GM21360 (cell line): ENCODE measurements at regions not wholly inside any gene's neighbourhood (a gene's known extent, or its start where the extent isn't known, plus 50 kb on each side); places are given as distances from the start of the nearest gene placed in this dataset.
A peak's percentile ranks its signal among the peaks of the same experiment; 100 is the strongest.

Source experiments
- ATAC-seq: cut with Tn5 transposase; IDR thresholded peaks from one replicate; pipeline ENCODE4 v1.9.1; 2021; ENCODE audit warnings: mild to moderate bottlenecking, moderate library complexity; ENCODE audit not compliant: unreplicated experiment

- no peak for ATAC-seq
These were observed 391.1 kb downstream of the TMEM161B start for GRCh38 chr5:87877495-87877894.

- peak; percentile 59 for ATAC-seq
These were observed 391.6 kb downstream of the TMEM161B start for GRCh38 chr5:87877023-87877422.

- ATAC-seq: no peak
These were observed 392.0 kb downstream of the TMEM161B start for GRCh38 chr5:87876616-87877015.

GRCh38 chr5:87872986-87873385 lies 395.7 kb downstream of the TMEM161B start:
- ATAC-seq: no peak

- no peak for ATAC-seq
These were observed 399.9 kb downstream of the TMEM161B start for GRCh38 chr5:87868792-87869191.

- no peak for ATAC-seq
These were observed 401.4 kb downstream of the TMEM161B start for GRCh38 chr5:87867281-87867680.

- ATAC-seq: no peak
These were observed 415.1 kb downstream of the TMEM161B start for GRCh38 chr5:87853541-87853940.

GRCh38 chr5:87851603-87852002 lies 417.0 kb downstream of the TMEM161B start:
- no peak for ATAC-seq

GRCh38 chr5:87850843-87851242 lies 417.8 kb downstream of the TMEM161B start:
- peak; percentile 53 for ATAC-seq

- no peak for ATAC-seq
These were observed 422.9 kb downstream of the TMEM161B start for GRCh38 chr5:87845734-87846133.

- no peak for ATAC-seq
These were observed 423.8 kb downstream of the TMEM161B start for GRCh38 chr5:87844866-87845265.

- no peak for ATAC-seq
These were observed 424.2 kb downstream of the TMEM161B start for GRCh38 chr5:87844449-87844848.

- ATAC-seq: no peak
These were observed 424.0 kb upstream of the CCNH start for GRCh38 chr5:87836696-87837095.

GRCh38 chr5:87831499-87831898 lies 418.8 kb upstream of the CCNH start:
- no peak for ATAC-seq

GRCh38 chr5:87829217-87829551 lies 416.5 kb upstream of the CCNH start:
- ATAC-seq: no peak

- ATAC-seq: no peak
These were observed 416.0 kb upstream of the CCNH start for GRCh38 chr5:87828545-87829216.

- no peak for ATAC-seq
These were observed 414.8 kb upstream of the CCNH start for GRCh38 chr5:87827539-87827938.

- no peak for ATAC-seq
These were observed 413.8 kb upstream of the CCNH start for GRCh38 chr5:87826507-87826906.

- no peak for ATAC-seq
These were observed 412.9 kb upstream of the CCNH start for GRCh38 chr5:87825583-87825982.

- ATAC-seq: no peak
These were observed 395.1 kb upstream of the CCNH start for GRCh38 chr5:87807783-87808182.

GRCh38 chr5:87803352-87803751 lies 390.6 kb upstream of the CCNH start:
- no peak for ATAC-seq

GRCh38 chr5:87791869-87792268 lies 379.1 kb upstream of the CCNH start:
- no peak for ATAC-seq

GRCh38 chr5:87788416-87788815 lies 375.7 kb upstream of the CCNH start:
- no peak for ATAC-seq
